GM06990 (cell line): ENCODE measurements at regions not wholly inside any gene's neighbourhood (a gene's known extent, or its start where the extent isn't known, plus 50 kb on each side); places are given as distances from the start of the nearest gene placed in this dataset.
"Not testable (repeated sequence)": the region's sequence is repeated elsewhere in the genome, so short reads cannot be mapped to it uniquely, and the experiment has no call there.

Experiments
- DNase-seq: peaks from one replicate; pipeline ENCODE4 v3.0.0-alpha.2; 2011; ENCODE audit not compliant: insufficient read length; ENCODE audit errors: extremely low read depth
- H3K27me3 ChIP-seq: replicated peaks from 2 replicates; pipeline ENCODE4 v1.6.0; 2011; ENCODE audit warnings: low read length; ENCODE audit not compliant: control insufficient read depth, insufficient read depth
- H3K36me3 ChIP-seq: 2 replicates; pipeline ENCODE4 v1.5.1; 2011; ENCODE audit warnings: low read length; ENCODE audit not compliant: control insufficient read depth, insufficient read depth
- H3K4me3 ChIP-seq: replicated peaks from 2 replicates; pipeline ENCODE4 v1.5.1; 2011; ENCODE audit warnings: low read depth, mild to moderate bottlenecking, control low read depth, low read length
- CTCF ChIP-seq: IDR thresholded peaks from 2 replicates; pipeline ENCODE4 v1.5.1; 2011; ENCODE audit warnings: low read length, control low read depth, mild to moderate bottlenecking, inconsistent platforms; ENCODE audit not compliant: insufficient read depth, poor library complexity, severe bottlenecking

GRCh38 chr1:228655796-228656394, 79.4 kb upstream of the RHOU start:
- no peak for DNase-seq
- Histone ChIP-seq H3K27me3 (no peaks in the 10 kb centered on the region), H3K4me3 (no peak overlapping the region), H3K36me3 (no peaks in the 10 kb centered on the region)
- TF ChIP-seq CTCF = no peak

GRCh38 chr1:228662007-228662689, 73.1 kb upstream of the RHOU start:
- not testable (repeated sequence) for DNase-seq, H3K36me3 ChIP-seq, H3K4me3 ChIP-seq, H3K27me3 ChIP-seq

- H3K4me3 ChIP-seq = no peak overlapping the region
- TF ChIP-seq CTCF = peak; percentile 63
- no peaks in the 10 kb centered on the region for H3K36me3 ChIP-seq
- H3K27me3 ChIP-seq = no peaks in the 10 kb centered on the region
- peak; percentile 13 for DNase-seq
These were observed 70.8 kb upstream of the RHOU start for GRCh38 chr1:228664399-228664914.

- Histone ChIP-seq H3K36me3 (no peaks in the 10 kb centered on the region), H3K4me3 (no peak overlapping the region), H3K27me3 (no peaks in the 10 kb centered on the region)
- no peak for TF ChIP-seq CTCF
- no peak for DNase-seq
These were observed 68.3 kb upstream of the RHOU start for GRCh38 chr1:228666686-228667623.

- DNase-seq = no peak
- Histone ChIP-seq H3K4me3 (no peak overlapping the region), H3K36me3 (no peaks in the 10 kb centered on the region), H3K27me3 (no peaks in the 10 kb centered on the region)
- TF ChIP-seq CTCF = no peak
These were observed 66.6 kb upstream of the RHOU start for GRCh38 chr1:228668553-228669241.
